ENCODE measurements at regions not wholly inside any gene's neighbourhood (a gene's known extent, or its start where the extent isn't known, plus 50 kb on each side); places are given as distances from the start of the nearest gene placed in this dataset.

DNA sequence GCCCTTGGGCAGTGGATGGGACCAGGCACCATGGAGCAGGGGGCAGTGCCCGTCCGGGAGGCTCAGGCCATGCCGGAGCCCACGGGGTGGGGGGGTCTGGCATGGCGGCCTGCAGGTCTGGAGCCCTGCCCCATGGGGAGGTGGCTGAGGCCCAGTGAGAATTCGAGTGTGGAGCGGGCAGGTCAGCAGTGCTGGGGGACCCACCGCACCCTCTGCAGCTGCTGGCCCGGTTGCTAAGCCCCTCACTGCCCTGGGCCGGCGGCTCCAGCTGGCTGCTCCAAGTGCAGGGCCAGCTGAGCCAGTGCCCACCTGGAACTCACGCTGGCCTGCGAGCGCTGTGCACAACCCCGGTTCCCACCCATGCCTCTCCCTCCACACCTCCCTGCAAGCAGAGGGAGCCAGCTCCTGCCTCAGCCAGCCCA, 1157.9 kb upstream of the ADGRL3 start:
- Histone ChIP-seq H3K27ac (ENCODE audit: low read depth, low read length) (no peak overlapping the region), H3K36me3 (ENCODE audit: control insufficient read depth in 1 of 2, insufficient read depth in 2 of 2, low read length in 2 of 2) (no peaks in the 10 kb centered on the region), H3K9me3 (ENCODE audit: control insufficient read depth in 1 of 2, low read length in 2 of 2) (peaks cover 4 to 12% of the 10 kb centered on the region in 2 donors), H3K27me3 (ENCODE audit: control insufficient read depth in 1 of 2, insufficient read depth in 2 of 2, low read length in 2 of 2) (no peaks in the 10 kb centered on the region), H3K4me3 (ENCODE audit: low read depth in 1 of 2, low read length in 2 of 2) (no peak overlapping the region), H3K4me1 (ENCODE audit: control insufficient read depth in 1 of 2, insufficient read depth in 2 of 2, low read length in 2 of 2) (no peaks in the 10 kb centered on the region), H3K9ac (ENCODE audit: low read depth in 1 of 2, low read length in 2 of 2) (no peak overlapping the region)

- Histone ChIP-seq H3K9ac (ENCODE audit: low read depth in 1 of 2, low read length in 2 of 2) (no peak overlapping the region), H3K27me3 (ENCODE audit: control insufficient read depth in 1 of 2, insufficient read depth in 2 of 2, low read length in 2 of 2) (no peaks in the 10 kb centered on the region), H3K4me1 (ENCODE audit: control insufficient read depth in 1 of 2, insufficient read depth in 2 of 2, low read length in 2 of 2) (no peaks in the 10 kb centered on the region)
Observed at GRCh38 chr4:60042941-60043340, 1157.2 kb upstream of the ADGRL3 start.

DNA sequence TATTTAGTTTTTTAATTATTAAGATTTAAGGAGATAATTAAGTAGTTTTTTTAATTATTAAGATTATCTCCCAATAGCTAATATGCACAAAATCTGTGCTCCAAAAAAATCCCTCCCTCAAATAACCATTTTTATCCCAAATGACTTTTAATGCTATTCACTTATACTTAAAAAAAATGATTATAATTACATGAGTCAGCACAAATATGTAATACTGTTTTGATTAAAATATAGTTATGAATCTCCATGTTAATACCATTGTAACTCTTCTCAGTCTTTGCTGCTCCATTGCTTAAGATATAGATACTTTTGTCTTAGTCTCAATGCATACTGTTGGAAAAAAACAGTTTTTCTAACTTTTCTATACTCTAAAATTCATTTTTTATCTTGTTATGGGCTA, 1121.1 kb upstream of the ADGRL3 start:
- peaks cover 0 to 7% of the 10 kb centered on the region in 2 donors for H3K9me3 ChIP-seq (ENCODE audit: control insufficient read depth in 1 of 2, low read length in 2 of 2)
- H3K4me1 ChIP-seq (ENCODE audit: control insufficient read depth in 1 of 2, insufficient read depth in 2 of 2, low read length in 2 of 2): no peaks in the 10 kb centered on the region
- no peaks in the 10 kb centered on the region for H3K36me3 ChIP-seq (ENCODE audit: control insufficient read depth in 1 of 2, insufficient read depth in 2 of 2, low read length in 2 of 2)
- no peaks in the 10 kb centered on the region for H3K27me3 ChIP-seq (ENCODE audit: control insufficient read depth in 1 of 2, insufficient read depth in 2 of 2, low read length in 2 of 2)
- no peak overlapping the region for H3K9ac ChIP-seq (ENCODE audit: low read depth in 1 of 2, low read length in 2 of 2)
- no peak overlapping the region for H3K4me3 ChIP-seq (ENCODE audit: low read depth in 1 of 2, low read length in 2 of 2)
- no peak overlapping the region for H3K27ac ChIP-seq (ENCODE audit: low read depth, low read length)

More at GRCh38 chr4:60042941-60043340, 1157.2 kb upstream of the ADGRL3 start:
- H3K27ac ChIP-seq (ENCODE audit: low read depth, low read length): no peak overlapping the region
- no peaks in the 10 kb centered on the region for H3K36me3 ChIP-seq (ENCODE audit: control insufficient read depth in 1 of 2, insufficient read depth in 2 of 2, low read length in 2 of 2)
- no peak overlapping the region for H3K4me3 ChIP-seq (ENCODE audit: low read depth in 1 of 2, low read length in 2 of 2)
- H3K9me3 ChIP-seq (ENCODE audit: control insufficient read depth in 1 of 2, low read length in 2 of 2): peaks cover 4 to 12% of the 10 kb centered on the region in 2 donors

DNA sequence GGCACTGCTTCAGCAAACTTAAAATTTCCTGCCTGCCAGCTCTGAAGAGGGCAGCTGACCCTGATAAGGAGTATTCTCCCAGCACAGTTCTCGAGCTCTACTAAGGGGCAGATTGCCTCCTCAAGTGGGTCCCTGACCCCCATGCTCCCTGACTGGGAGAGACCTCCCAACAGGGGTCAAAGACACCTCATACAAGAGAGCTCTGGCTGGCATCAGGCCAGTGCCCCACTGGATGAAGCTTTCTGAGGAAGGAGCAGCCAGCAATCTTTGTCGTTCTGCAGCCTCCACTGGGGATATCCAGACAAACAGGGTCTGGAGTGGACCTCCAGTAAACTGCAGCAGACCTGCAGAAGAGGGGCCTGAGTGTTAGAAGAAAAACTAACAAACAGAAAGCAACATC, 1118.3 kb upstream of the ADGRL3 start:
- no peak overlapping the region for H3K4me3 ChIP-seq (ENCODE audit: low read depth in 1 of 2, low read length in 2 of 2)
- H3K9me3 ChIP-seq (ENCODE audit: control insufficient read depth in 1 of 2, low read length in 2 of 2): peaks cover 0 to 7% of the 10 kb centered on the region in 2 donors
- no peaks in the 10 kb centered on the region for H3K27me3 ChIP-seq (ENCODE audit: control insufficient read depth in 1 of 2, insufficient read depth in 2 of 2, low read length in 2 of 2)
- H3K27ac ChIP-seq (ENCODE audit: low read depth, low read length): no peak overlapping the region
- H3K4me1 ChIP-seq (ENCODE audit: control insufficient read depth in 1 of 2, insufficient read depth in 2 of 2, low read length in 2 of 2): no peaks in the 10 kb centered on the region
- H3K9ac ChIP-seq (ENCODE audit: low read depth in 1 of 2, low read length in 2 of 2): no peak overlapping the region
- no peaks in the 10 kb centered on the region for H3K36me3 ChIP-seq (ENCODE audit: control insufficient read depth in 1 of 2, insufficient read depth in 2 of 2, low read length in 2 of 2)

- H3K27ac ChIP-seq (ENCODE audit: low read depth, low read length): no peak overlapping the region
- H3K9ac ChIP-seq (ENCODE audit: low read depth in 1 of 2, low read length in 2 of 2): no peak overlapping the region
Observed at GRCh38 chr4:60088807-60089486, 1111.2 kb upstream of the ADGRL3 start.

GRCh38 chr4:60089546-60090273, 1110.4 kb upstream of the ADGRL3 start:
- no peaks in the 10 kb centered on the region for H3K36me3 ChIP-seq (ENCODE audit: control insufficient read depth in 1 of 2, insufficient read depth in 2 of 2, low read length in 2 of 2)

More at GRCh38 chr4:60088807-60089486, 1111.2 kb upstream of the ADGRL3 start:
- no peaks in the 10 kb centered on the region for H3K4me1 ChIP-seq (ENCODE audit: control insufficient read depth in 1 of 2, insufficient read depth in 2 of 2, low read length in 2 of 2)
- no peaks in the 10 kb centered on the region for H3K36me3 ChIP-seq (ENCODE audit: control insufficient read depth in 1 of 2, insufficient read depth in 2 of 2, low read length in 2 of 2)
- H3K4me3 ChIP-seq (ENCODE audit: low read depth in 1 of 2, low read length in 2 of 2): no peak overlapping the region
- H3K9me3 ChIP-seq (ENCODE audit: control insufficient read depth in 1 of 2, low read length in 2 of 2): peaks cover 0 to 4% of the 10 kb centered on the region in 2 donors
- H3K27me3 ChIP-seq (ENCODE audit: control insufficient read depth in 1 of 2, insufficient read depth in 2 of 2, low read length in 2 of 2): no peaks in the 10 kb centered on the region

GRCh38 chr4:60096676-60097075, 1103.5 kb upstream of the ADGRL3 start:
- peaks cover 0 to 3% of the 10 kb centered on the region in 2 donors for H3K9me3 ChIP-seq (ENCODE audit: control insufficient read depth in 1 of 2, low read length in 2 of 2)
- no peaks in the 10 kb centered on the region for H3K27me3 ChIP-seq (ENCODE audit: control insufficient read depth in 1 of 2, insufficient read depth in 2 of 2, low read length in 2 of 2)
- no peak overlapping the region for H3K9ac ChIP-seq (ENCODE audit: low read depth in 1 of 2, low read length in 2 of 2)
- H3K4me1 ChIP-seq (ENCODE audit: control insufficient read depth in 1 of 2, insufficient read depth in 2 of 2, low read length in 2 of 2): no peaks in the 10 kb centered on the region
- no peak overlapping the region for H3K4me3 ChIP-seq (ENCODE audit: low read depth in 1 of 2, low read length in 2 of 2)
- H3K27ac ChIP-seq (ENCODE audit: low read depth, low read length): no peak overlapping the region
- H3K36me3 ChIP-seq (ENCODE audit: control insufficient read depth in 1 of 2, insufficient read depth in 2 of 2, low read length in 2 of 2): no peaks in the 10 kb centered on the region

More at GRCh38 chr4:60089546-60090273, 1110.4 kb upstream of the ADGRL3 start:
- Histone ChIP-seq H3K9me3 (ENCODE audit: control insufficient read depth in 1 of 2, low read length in 2 of 2) (peaks cover 0 to 4% of the 10 kb centered on the region in 2 donors), H3K27ac (ENCODE audit: low read depth, low read length) (no peak overlapping the region), H3K27me3 (ENCODE audit: control insufficient read depth in 1 of 2, insufficient read depth in 2 of 2, low read length in 2 of 2) (no peaks in the 10 kb centered on the region), H3K4me3 (ENCODE audit: low read depth in 1 of 2, low read length in 2 of 2) (no peak overlapping the region), H3K9ac (ENCODE audit: low read depth in 1 of 2, low read length in 2 of 2) (no peak overlapping the region), H3K4me1 (ENCODE audit: control insufficient read depth in 1 of 2, insufficient read depth in 2 of 2, low read length in 2 of 2) (no peaks in the 10 kb centered on the region)

GRCh38 chr4:60116592-60116991, 1083.5 kb upstream of the ADGRL3 start:
- no peak overlapping the region for H3K4me3 ChIP-seq (ENCODE audit: low read depth in 1 of 2, low read length in 2 of 2)
- H3K36me3 ChIP-seq (ENCODE audit: control insufficient read depth in 1 of 2, insufficient read depth in 2 of 2, low read length in 2 of 2): no peaks in the 10 kb centered on the region
- H3K27me3 ChIP-seq (ENCODE audit: control insufficient read depth in 1 of 2, insufficient read depth in 2 of 2, low read length in 2 of 2): no peaks in the 10 kb centered on the region
- no peaks in the 10 kb centered on the region for H3K4me1 ChIP-seq (ENCODE audit: control insufficient read depth in 1 of 2, insufficient read depth in 2 of 2, low read length in 2 of 2)
- no peaks in the 10 kb centered on the region for H3K9me3 ChIP-seq (ENCODE audit: control insufficient read depth in 1 of 2, low read length in 2 of 2)
- H3K27ac ChIP-seq (ENCODE audit: low read depth, low read length): no peak overlapping the region
- no peak overlapping the region for H3K9ac ChIP-seq (ENCODE audit: low read depth in 1 of 2, low read length in 2 of 2)

DNA sequence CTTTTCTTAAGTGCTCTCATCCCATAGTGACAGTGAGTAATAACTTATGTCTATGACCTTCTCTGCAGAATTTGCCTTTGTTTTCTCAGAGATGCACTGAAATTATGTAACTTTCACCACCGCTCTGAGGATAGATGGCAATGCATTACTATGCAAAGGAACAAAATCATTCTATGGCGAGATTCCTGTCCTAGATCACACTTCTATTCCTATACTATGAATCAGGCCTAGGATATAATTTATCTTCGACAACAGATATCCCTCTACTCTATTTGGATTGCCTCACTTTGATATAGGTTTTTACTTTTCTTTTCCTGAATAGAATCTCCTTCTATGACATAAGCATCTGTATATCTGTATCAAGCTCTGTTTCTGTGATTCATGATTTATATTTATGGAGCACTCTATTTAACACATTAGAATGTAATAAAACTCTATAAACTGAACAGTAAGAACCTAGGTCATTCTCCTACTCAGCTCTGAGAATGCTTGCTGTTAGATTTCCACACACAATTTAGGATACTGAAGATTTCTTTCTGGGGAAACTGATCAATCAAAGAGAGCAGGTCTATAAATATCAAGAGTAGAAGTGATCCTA, 1082.3 kb upstream of the ADGRL3 start:
- no peaks in the 10 kb centered on the region for H3K36me3 ChIP-seq (ENCODE audit: control insufficient read depth in 1 of 2, insufficient read depth in 2 of 2, low read length in 2 of 2)

DNA sequence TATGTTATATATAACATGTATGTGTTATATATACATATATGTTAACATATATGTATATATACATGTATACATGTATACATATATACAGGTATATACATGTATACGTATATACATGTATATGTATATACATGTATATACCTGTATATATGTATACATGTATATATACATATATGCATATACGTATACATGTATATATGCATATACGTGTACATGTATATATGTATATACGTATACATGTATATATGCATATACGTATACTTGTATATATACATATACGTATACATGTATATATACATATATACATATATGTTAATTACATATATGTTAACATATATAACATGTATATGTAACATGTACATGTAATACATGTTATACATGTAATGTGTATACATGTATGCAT, 1077.3 kb upstream of the ADGRL3 start:
- no peaks in the 10 kb centered on the region for H3K27me3 ChIP-seq (ENCODE audit: control insufficient read depth in 1 of 2, insufficient read depth in 2 of 2, low read length in 2 of 2)
- no peaks in the 10 kb centered on the region for H3K4me1 ChIP-seq (ENCODE audit: control insufficient read depth in 1 of 2, insufficient read depth in 2 of 2, low read length in 2 of 2)
- H3K9me3 ChIP-seq (ENCODE audit: control insufficient read depth in 1 of 2, low read length in 2 of 2): no peaks in the 10 kb centered on the region
- no peak overlapping the region for H3K9ac ChIP-seq (ENCODE audit: low read depth in 1 of 2, low read length in 2 of 2)
- H3K36me3 ChIP-seq (ENCODE audit: control insufficient read depth in 1 of 2, insufficient read depth in 2 of 2, low read length in 2 of 2): no peaks in the 10 kb centered on the region
- no peak overlapping the region for H3K4me3 ChIP-seq (ENCODE audit: low read depth in 1 of 2, low read length in 2 of 2)
- no peak overlapping the region for H3K27ac ChIP-seq (ENCODE audit: low read depth, low read length)

More for the DNA sequence above, 1082.3 kb upstream of the ADGRL3 start:
- Histone ChIP-seq H3K4me1 (ENCODE audit: control insufficient read depth in 1 of 2, insufficient read depth in 2 of 2, low read length in 2 of 2) (no peaks in the 10 kb centered on the region), H3K9ac (ENCODE audit: low read depth in 1 of 2, low read length in 2 of 2) (no peak overlapping the region), H3K27me3 (ENCODE audit: control insufficient read depth in 1 of 2, insufficient read depth in 2 of 2, low read length in 2 of 2) (no peaks in the 10 kb centered on the region), H3K27ac (ENCODE audit: low read depth, low read length) (no peak overlapping the region), H3K9me3 (ENCODE audit: control insufficient read depth in 1 of 2, low read length in 2 of 2) (no peaks in the 10 kb centered on the region), H3K4me3 (ENCODE audit: low read depth in 1 of 2, low read length in 2 of 2) (no peak overlapping the region)

All from duodenal mucosa (tissue), 2 donors.